ENCODE measurements at regions not wholly inside any gene's neighbourhood (a gene's known extent, or its start where the extent isn't known, plus 50 kb on each side); places are given as distances from the start of the nearest gene placed in this dataset.
A peak's percentile ranks its signal among the peaks of the same experiment; 100 is the strongest.
"Not testable (repeated sequence)": the region's sequence is repeated elsewhere in the genome, so short reads cannot be mapped to it uniquely, and the experiment has no call there.

GRCh38 chr17:31746884-31747495 lies 112.1 kb downstream of the COPRS start:
- no peak for DNase-seq

GRCh38 chr17:31745964-31746600 lies 113.0 kb downstream of the COPRS start:
- DNase-seq = no peak

- no peak for DNase-seq
Measured at GRCh38 chr17:31744511-31744951, 114.5 kb downstream of the COPRS start.

- DNase-seq = no peak
Measured at GRCh38 chr17:31743797-31744196, 115.2 kb downstream of the COPRS start.

- DNase-seq = no peak
Measured at GRCh38 chr17:31741371-31741770, 117.7 kb downstream of the COPRS start.

DNA sequence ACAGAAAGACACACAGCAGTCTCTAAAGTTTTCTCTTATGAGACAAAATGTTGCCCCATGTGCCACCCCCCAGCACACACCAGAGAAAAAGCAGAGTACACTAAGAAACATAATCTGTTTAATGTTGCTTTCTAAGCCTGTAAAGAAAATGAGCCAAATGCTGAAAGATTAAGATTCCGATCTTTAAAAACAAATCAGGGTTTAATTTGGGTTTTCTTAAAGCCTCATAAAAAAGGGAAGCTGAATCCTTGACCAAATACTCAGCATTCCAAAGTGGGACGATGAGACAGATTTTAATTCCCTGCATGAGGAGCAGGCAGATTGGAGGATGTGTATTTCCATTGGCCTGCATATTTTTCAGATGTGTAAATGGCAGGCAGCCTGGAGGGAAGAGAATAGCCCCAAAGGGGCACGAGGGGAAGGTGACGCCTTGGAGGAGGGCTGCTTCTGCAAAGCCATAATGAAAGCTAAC lies 118.4 kb downstream of the COPRS start:
- DNase-seq = no peak

DNA sequence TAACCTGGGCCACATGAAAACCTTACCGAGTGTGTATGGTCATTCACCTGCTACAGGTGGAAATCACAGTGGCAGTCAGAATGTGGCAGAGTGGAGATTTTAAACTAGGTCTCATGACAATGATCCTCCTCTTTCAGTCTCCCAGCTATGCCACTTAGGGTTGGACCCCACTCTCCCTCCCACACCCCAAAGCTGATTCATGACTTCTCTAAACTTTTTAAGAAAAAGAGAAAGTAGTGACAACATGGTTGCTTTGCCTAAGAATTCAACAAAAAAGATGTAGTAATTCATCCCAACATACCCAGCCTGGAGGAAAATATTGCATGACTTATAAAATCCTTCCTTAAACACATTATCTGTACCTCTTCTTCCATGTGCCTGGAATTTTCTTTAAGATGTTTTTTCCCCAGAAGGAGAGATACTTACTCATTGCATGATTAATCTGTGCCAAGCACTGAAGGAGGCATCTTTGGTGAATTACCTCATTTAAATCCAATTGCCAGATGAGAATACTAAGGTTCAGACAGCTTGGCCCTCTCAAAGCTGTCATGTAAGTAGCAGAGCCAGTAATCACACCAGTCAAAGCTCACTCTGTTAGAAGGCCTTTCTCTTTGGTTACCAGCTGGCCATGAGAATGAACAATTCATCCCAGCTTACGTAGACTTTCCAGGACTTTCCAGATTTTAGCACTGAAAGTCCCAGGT lies 119.9 kb downstream of the COPRS start:
- no peak for DNase-seq

DNA sequence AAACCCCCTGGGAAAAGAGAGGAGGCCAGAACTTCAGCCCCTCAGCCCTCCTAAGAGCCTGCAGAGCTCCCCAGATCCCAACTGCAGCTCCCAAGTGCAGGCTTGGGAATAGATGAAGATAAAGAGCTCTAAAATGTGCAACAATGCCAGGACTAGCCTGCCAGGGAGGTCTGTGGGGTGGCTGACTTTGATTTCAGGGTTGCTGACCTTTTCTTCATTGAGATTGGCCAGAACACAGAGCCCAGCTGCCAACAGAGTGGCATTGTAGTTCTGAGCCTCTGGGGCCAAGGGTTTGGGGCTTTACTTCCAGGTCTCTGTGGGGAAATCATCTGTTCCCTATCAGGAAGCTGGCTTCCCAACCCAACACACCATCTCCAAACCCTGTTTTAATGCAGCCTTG lies 120.6 kb downstream of the COPRS start:
- no peak for DNase-seq

DNA sequence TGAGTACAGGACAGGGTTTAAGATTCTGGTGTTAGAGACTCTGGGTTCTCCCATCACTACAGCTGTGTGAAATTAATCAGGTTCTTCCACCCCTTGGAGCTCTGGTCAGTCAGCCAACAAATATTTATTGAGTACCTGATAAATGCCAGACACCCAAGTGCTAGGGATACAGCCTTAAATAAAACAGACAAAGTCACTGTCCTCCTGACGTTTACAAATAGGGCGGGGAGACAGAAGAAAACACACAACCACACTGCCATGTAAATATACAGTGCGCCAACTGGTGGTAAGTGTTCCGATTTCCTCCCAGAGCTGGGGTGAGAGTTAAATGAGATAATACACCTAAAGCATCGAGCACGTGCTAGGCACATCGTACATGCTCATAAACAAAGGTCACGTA lies 121.0 kb downstream of the COPRS start:
- no peak for DNase-seq

DNA sequence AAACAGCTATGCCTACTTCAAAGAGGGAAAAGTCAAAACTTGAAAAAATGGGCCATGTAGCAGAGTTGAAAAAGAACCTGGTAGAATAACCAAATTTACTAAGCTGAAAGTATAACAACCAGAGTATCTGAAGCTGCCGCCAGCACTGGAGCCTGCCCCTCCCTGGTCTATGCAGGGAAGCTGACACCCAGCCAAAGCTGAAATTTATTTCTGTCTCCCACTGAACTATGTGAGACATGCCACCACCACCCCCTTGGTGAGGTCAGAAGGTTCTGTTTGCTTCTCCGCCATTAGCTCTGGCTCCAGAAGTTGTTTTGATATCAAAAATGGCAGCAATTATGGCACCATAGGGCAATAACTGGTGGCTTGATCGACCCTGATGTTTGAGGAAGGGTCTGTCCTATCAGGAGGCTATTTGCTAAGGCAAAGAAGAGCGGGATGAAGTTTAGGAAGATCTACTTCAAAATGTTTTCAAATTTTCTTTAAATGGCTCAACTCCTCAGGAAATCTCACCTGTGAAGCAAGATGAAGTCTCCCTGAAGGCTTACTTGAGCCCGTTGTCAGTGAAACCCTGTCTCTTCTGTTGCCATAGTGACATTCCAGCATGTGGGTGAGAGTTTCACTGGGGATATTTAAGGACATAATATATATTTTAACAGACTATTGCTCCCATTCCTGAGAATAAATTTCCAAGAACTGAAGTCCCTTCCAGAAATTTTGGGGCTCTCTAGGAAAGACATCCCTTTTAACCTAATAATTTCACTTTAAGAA lies 122.0 kb downstream of the COPRS start:
- DNase-seq = no peak

GRCh38 chr17:31733326-31733725 lies 125.7 kb downstream of the COPRS start:
- DNase-seq = no peak

- not testable (repeated sequence) for DNase-seq
Measured at GRCh38 chr17:31731585-31732154, 127.4 kb downstream of the COPRS start.

DNA sequence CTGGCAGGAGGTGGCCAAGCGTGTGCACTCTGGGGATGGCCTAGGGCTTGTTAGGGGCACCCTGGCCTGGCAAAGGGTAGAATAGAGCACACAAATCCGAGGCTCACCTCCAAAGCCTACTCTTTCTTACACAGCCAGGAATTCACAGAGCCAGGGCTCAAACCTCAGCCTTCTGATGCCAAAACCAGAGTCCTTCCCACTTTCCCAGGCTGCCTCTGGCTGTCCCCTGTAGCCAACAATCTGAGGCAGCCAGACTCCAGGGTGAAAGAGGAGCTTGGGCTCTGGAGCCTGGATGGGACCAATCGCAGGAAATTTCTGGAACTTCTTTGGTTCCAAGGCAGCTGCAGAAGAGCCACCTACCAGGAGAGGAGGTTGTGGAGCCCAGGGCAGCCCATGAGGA lies 127.9 kb downstream of the COPRS start:
- no peak for DNase-seq

DNA sequence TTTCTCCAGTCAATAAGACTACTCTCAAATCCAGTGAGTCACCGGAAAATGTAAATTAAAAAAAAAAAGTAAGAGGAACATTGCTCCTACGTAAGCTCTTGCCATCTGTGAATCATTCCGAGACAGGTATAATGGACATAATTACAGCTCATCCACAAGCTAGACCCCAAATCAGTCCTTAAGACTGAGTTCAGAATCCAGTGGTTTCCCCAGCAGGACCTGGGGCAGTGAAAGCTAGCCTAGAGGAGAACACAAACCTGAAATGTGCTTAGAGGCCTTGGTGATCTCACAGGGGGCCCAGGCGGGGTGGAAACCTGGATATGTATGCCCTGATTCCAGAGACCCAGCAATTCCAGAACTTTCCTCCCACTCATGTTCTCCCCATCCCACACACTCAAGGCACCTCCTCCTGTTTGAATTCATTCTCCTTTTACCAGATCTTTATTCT lies 132.0 kb downstream of the COPRS start:
- DNase-seq = no peak

GRCh38 chr17:31724619-31725018 lies 134.4 kb downstream of the COPRS start:
- DNase-seq = no peak

DNA sequence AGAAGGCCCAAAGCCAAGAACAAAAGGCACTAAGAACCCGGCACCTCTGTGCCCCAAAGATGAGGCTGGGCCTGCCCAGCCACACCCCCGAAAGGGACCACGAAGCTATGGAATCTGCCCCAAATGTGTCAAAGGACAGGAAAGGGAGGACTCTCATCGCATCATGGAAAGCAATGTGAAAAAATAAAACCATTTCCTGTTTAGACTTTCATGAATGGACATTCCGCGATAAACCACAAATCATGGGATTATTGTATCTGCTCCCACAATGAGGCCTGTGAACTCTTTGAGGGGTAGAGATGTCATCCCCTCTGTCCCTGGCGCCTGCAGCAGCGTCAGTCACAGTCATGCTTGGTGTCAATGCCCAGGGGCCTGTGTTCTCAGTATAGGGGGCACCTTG lies 135.0 kb downstream of the COPRS start:
- no peak for DNase-seq

GRCh38 chr17:31722251-31723056 lies 136.6 kb downstream of the COPRS start:
- no peak for DNase-seq

DNA sequence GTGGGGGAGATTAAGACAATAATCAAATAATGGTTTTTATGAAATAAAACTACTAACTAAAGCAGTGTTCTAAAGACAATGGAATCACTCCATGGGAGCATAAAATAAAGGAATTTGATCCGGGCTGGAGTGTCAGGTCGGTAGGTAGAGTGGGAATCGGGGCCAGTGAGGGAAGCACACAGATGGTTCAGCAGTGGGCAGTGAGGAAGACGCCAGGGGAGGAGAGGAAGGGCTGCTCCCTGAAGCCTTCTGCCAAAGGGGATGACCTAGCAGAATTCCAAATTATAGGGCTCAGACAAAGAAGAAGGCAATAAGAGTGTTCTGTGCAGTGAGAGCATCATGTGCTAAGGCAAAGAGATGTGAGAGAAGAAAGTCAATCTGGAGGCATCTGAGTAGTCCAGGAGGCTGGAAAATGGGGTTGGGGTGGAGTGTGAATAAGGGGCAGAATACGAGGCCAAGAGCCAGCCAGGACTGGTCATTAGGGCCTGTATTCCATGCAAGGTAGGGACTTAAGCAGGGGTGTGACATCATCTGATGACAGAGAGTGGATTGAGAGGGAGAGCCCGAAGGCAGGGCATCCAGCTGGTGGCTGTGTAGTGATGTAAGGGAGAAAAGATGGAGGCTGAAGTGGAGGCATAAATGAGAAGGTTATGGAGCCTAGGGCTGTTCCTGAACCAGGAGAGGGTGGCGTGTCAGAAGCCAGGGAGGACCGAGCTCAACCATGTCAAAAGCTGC lies 137.6 kb downstream of the COPRS start:
- no peak for DNase-seq

DNA sequence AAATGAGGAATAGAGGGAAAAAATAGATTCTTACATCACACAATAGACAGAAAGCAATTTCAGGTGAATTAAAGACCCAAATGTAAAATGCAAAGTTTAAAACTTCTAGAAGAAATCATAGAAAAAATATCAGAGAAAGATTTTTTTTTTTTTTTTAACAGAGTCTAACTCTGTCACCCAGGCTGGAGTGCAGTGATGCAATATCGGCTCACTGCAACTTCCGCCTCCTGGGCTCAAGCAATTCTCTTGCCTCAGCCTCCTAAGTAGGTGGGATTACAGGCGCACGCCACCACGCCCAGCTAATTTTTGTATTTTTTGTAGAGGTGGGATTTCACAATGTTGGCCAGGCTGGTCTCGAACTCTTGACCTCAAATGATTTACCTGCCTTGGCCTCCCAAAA lies 141.8 kb downstream of the COPRS start:
- not testable (repeated sequence) for DNase-seq

- DNase-seq = peak; percentile 4
Measured at GRCh38 chr17:31715446-31715845, 143.6 kb downstream of the COPRS start.

GRCh38 chr17:31704483-31704882 lies 154.6 kb downstream of the COPRS start:
- no peak for DNase-seq
